ENCODE measurements at regions not wholly inside any gene's neighbourhood (a gene's known extent, or its start where the extent isn't known, plus 50 kb on each side); places are given as distances from the start of the nearest gene placed in this dataset.

DNA sequence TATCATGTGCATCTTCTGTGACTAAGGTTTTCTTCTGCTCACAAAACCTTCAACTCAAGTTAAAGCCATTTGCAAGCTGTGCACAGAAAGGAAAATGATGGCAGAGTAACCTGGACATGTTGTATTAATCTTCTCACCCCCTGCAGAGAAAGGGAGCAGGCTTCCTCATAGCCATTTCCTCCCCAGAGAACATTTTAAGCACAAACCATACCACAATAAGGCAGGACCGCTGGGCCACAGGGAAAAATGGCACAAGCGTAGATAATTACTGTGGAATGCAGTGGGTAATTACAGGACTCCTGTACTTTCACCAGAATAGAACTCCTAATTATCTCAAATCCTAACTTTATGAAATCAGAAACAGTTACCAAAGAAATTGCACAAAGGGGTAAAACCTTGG is 215.7 kb downstream of the KIF21A start:
- TF ChIP-seq, protein P1, sequence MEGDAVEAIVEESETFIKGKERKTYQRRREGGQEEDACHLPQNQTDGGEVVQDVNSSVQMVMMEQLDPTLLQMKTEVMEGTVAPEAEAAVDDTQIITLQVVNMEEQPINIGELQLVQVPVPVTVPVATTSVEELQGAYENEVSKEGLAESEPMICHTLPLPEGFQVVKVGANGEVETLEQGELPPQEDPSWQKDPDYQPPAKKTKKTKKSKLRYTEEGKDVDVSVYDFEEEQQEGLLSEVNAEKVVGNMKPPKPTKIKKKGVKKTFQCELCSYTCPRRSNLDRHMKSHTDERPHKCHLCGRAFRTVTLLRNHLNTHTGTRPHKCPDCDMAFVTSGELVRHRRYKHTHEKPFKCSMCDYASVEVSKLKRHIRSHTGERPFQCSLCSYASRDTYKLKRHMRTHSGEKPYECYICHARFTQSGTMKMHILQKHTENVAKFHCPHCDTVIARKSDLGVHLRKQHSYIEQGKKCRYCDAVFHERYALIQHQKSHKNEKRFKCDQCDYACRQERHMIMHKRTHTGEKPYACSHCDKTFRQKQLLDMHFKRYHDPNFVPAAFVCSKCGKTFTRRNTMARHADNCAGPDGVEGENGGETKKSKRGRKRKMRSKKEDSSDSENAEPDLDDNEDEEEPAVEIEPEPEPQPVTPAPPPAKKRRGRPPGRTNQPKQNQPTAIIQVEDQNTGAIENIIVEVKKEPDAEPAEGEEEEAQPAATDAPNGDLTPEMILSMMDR (IDR thresholded peaks at IDR 0.05; ENCODE audit: insufficient read depth, low read length, severe bottlenecking), result no peak
- H3K36me3 ChIP-seq (ENCODE audit: control insufficient read depth, insufficient read depth, low read length), result no peaks in the 10 kb centered on the region
- H3K27me3 ChIP-seq (ENCODE audit: control insufficient read depth, insufficient read depth, low read length), result no peaks in the 10 kb centered on the region
- FAIRE-seq (no peak), DNase-seq (ENCODE audit: low read depth) (no peak)
- no peak overlapping the region for H3K4me3 ChIP-seq (ENCODE audit: low read depth, low read length)

DNA sequence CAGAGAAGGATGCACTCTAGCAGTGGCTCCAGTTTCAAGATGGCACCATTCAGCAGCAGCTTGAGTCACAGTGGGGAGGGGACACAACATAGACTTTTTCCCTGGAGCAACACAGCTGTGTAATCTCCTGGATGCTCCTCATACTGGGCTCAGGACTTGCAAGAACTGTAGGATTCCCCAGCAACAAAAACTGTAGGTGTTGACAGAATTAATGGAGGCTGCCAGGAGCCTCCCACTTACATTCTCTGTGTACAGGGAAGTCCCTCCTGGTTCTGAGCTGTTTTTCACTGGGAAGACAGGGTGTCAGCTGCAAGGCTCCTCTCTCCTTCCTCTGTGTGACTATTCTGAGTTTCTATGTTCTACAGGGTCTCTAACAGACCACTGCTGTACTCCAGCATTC is 217.9 kb downstream of the KIF21A start:
- Histone ChIP-seq H3K27me3 (ENCODE audit: control insufficient read depth, insufficient read depth, low read length) (no peaks in the 10 kb centered on the region), H3K36me3 (ENCODE audit: control insufficient read depth, insufficient read depth, low read length) (no peaks in the 10 kb centered on the region), H3K4me3 (ENCODE audit: low read depth, low read length) (no peak overlapping the region)
- no peak for DNase-seq (ENCODE audit: low read depth)
- no peak for FAIRE-seq
- TF ChIP-seq, protein P1 (IDR thresholded peaks at IDR 0.05; ENCODE audit: insufficient read depth, low read length, severe bottlenecking), result no peak

DNA sequence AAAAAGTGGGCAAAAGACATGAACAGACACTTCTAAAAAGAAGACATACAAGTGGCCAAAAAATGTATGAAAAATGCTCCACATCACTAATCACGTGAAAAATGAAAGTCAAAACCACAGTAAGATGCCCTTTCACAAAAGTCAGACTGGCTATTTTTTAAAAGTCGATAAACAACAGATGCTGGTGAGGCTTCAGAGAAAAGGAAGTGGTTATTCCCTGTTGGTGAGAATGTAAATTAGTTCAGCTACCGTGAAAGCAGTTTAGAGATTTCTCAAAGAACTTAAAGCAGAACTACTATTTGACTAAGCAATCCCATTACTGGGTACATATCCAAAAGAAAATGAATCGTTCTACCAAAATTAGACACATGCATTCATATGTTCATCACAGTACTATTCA is 237.0 kb downstream of the KIF21A start:
- TF ChIP-seq, protein P1 (IDR thresholded peaks at IDR 0.05; ENCODE audit: insufficient read depth, low read length, severe bottlenecking), result no peak
- FAIRE-seq (no peak), DNase-seq (ENCODE audit: low read depth) (no peak)
- H3K4me3 ChIP-seq (ENCODE audit: low read depth, low read length), result no peak overlapping the region
- H3K36me3 ChIP-seq (ENCODE audit: control insufficient read depth, insufficient read depth, low read length), result no peaks in the 10 kb centered on the region
- H3K27me3 ChIP-seq (ENCODE audit: control insufficient read depth, insufficient read depth, low read length), result no peaks in the 10 kb centered on the region

DNA sequence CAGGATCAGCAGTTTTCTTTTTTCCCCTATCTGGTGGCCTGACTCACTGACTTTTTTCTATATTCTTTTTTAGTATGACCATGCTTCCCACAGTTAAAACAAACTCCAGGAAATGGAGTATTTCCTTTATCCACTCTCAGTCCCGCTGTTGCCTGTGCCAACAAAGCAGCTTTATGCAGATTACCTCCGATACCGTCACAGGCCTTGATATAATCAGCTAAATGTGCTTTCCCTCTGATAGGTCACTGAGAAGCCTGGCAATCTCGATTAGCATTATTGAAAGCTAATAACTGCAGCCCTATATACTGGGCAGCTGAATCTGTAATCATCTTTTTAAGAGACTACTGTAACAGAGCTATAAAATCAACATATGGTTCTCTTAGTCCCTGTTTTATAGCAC is 243.6 kb downstream of the KIF21A start:
- no peak overlapping the region for H3K4me3 ChIP-seq (ENCODE audit: low read depth, low read length)
- H3K36me3 ChIP-seq (ENCODE audit: control insufficient read depth, insufficient read depth, low read length), result no peaks in the 10 kb centered on the region
- no peak for FAIRE-seq
- no peaks in the 10 kb centered on the region for H3K27me3 ChIP-seq (ENCODE audit: control insufficient read depth, insufficient read depth, low read length)
- TF ChIP-seq, protein P1 (IDR thresholded peaks at IDR 0.05; ENCODE audit: insufficient read depth, low read length, severe bottlenecking), result no peak
- peak; percentile 33 for DNase-seq (ENCODE audit: low read depth)

DNA sequence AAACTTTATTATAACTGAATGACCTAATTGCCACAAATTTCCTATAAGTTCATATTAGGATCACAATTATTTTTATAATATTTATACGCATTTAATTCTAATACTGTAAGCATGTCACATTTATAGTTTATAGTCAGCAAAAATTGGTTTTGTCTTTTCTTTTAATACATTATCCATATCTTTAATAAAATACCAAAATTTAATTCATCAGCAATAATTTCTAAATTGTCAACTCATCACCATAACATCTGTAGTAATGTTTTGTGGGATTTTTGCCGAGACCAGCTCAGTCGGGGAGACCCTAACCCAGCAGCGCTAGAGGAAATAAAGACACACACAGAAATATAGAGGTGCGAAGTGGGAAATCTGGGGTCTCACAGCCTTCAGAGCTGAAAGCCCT is 254.2 kb downstream of the KIF21A start:
- no peaks in the 10 kb centered on the region for H3K27me3 ChIP-seq (ENCODE audit: control insufficient read depth, insufficient read depth, low read length)
- H3K4me3 ChIP-seq (ENCODE audit: low read depth, low read length), result no peak overlapping the region
- TF ChIP-seq, protein P1 (IDR thresholded peaks at IDR 0.05; ENCODE audit: insufficient read depth, low read length, severe bottlenecking), result no peak
- DNase-seq (ENCODE audit: low read depth), result no peak
- no peak for FAIRE-seq
- no peaks in the 10 kb centered on the region for H3K36me3 ChIP-seq (ENCODE audit: control insufficient read depth, insufficient read depth, low read length)

DNA sequence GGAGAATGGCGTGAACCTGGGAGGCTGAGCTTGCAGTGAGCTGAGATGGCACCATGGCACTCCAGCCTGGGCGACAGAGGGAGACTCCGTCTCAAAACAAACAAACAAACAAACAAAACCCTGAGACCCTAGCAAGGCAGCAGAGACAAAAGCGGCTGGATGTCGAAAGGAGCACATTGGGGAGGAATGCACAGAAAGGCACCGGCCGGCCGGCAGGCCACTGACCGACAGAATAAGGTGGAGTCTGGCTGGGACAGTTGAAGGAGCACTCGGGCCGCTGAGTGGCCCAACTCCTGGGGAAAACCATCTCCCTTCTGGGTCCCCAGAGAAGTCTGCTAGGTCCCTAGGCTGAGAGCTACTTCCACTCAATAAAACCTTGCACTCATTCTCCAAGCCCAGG is 256.2 kb downstream of the KIF21A start:
- DNase-seq (ENCODE audit: low read depth) (no peak), FAIRE-seq (no peak)
- no peaks in the 10 kb centered on the region for H3K27me3 ChIP-seq (ENCODE audit: control insufficient read depth, insufficient read depth, low read length)
- TF ChIP-seq, protein P1 (IDR thresholded peaks at IDR 0.05; ENCODE audit: insufficient read depth, low read length, severe bottlenecking), result no peak
- no peaks in the 10 kb centered on the region for H3K36me3 ChIP-seq (ENCODE audit: control insufficient read depth, insufficient read depth, low read length)
- H3K4me3 ChIP-seq (ENCODE audit: low read depth, low read length), result no peak overlapping the region

All from bronchial epithelial cell (primary cell).